GM23338 (cell line): ENCODE measurements at regions not wholly inside any gene's neighbourhood (a gene's known extent, or its start where the extent isn't known, plus 50 kb on each side); places are given as distances from the start of the nearest gene placed in this dataset.

Experiments used
- ATAC-seq: fragments of 200-7000 bp; cut with Tn5 transposase; 3 replicates; pipeline ENCODE4 v1.9.1; 2020
- DNase-seq: peaks from one replicate; pipeline ENCODE4 v3.0.0-alpha.2; 2015; ENCODE audit warnings: low spot score
- H2AFZ ChIP-seq: fragments of 200-600 bp; sonication (generic); 2 replicates; pipeline ENCODE4 v1.8.0; 2016; ENCODE audit warnings: antibody characterized with exemption, mild to moderate bottlenecking, moderate library complexity
- H3F3A ChIP-seq: fragments of 200-600 bp; sonication (generic); replicated peaks from 2 replicates; pipeline ENCODE4 v1.8.0; 2017; ENCODE audit warnings: antibody characterized with exemption, mixed run types, low read depth
- H3K27ac ChIP-seq: fragments of 200-600 bp; sonication (generic); 2 replicates; pipeline ENCODE4 v1.6.1; 2016; ENCODE audit warnings: low read depth
- H3K27me3 ChIP-seq: fragments of 200-600 bp; sonication (generic); 2 replicates; pipeline ENCODE4 v1.8.0; 2016; ENCODE audit warnings: mild to moderate bottlenecking, mixed run types, moderate library complexity; ENCODE audit not compliant: insufficient read depth
- H3K36me3 ChIP-seq: fragments of 200-600 bp; sonication (generic); 2 replicates; pipeline ENCODE4 v1.8.0; 2016; ENCODE audit warnings: mild to moderate bottlenecking; ENCODE audit not compliant: insufficient read depth
- H3K4me1 ChIP-seq: fragments of 200-600 bp; sonication (generic); 2 replicates; pipeline ENCODE4 v1.8.0; 2016; ENCODE audit warnings: mild to moderate bottlenecking, moderate library complexity; ENCODE audit not compliant: insufficient read depth
- H3K4me2 ChIP-seq: fragments of 200-600 bp; sonication (generic); 2 replicates; pipeline ENCODE4 v1.7.1; 2017; ENCODE audit warnings: mixed run types
- H3K4me3 ChIP-seq: fragments of 200-600 bp; sonication (generic); 2 replicates; pipeline ENCODE4 v1.6.1; 2016; ENCODE audit warnings: mixed run types
- H3K79me2 ChIP-seq: fragments of 200-600 bp; sonication (generic); replicated peaks from 2 replicates; pipeline ENCODE4 v1.8.0; 2017; ENCODE audit warnings: mild to moderate bottlenecking; ENCODE audit not compliant: insufficient read depth
- H3K9me2 ChIP-seq: fragments of 200-600 bp; sonication (generic); 2 replicates; pipeline ENCODE4 v1.8.0; 2017; ENCODE audit not compliant: insufficient read depth
- H4K20me1 ChIP-seq: fragments of 200-600 bp; sonication (generic); replicated peaks from 2 replicates; pipeline ENCODE4 v1.8.0; 2017; ENCODE audit warnings: mild to moderate bottlenecking; ENCODE audit not compliant: insufficient read depth
- H3K27ac Mint-ChIP-seq: 2 replicates; pipeline ENCODE4 v1.8.0; 2020; ENCODE audit warnings: inconsistent platforms, mild to moderate bottlenecking, moderate library complexity, mixed read lengths
- H3K27me3 Mint-ChIP-seq: 3 replicates; pipeline ENCODE4 v1.8.0; 2022; ENCODE audit warnings: low read depth, mild to moderate bottlenecking, moderate library complexity, mixed read lengths, inconsistent platforms; ENCODE audit not compliant: insufficient read depth, poor library complexity
- H3K36me3 Mint-ChIP-seq: 3 replicates; pipeline ENCODE4 v1.8.0; 2021; ENCODE audit warnings: low read depth, mild to moderate bottlenecking, inconsistent platforms, moderate library complexity, mixed read lengths
- H3K4me1 Mint-ChIP-seq: 3 replicates; pipeline ENCODE4 v1.8.0; 2020; ENCODE audit warnings: mild to moderate bottlenecking, inconsistent platforms, mixed read lengths
- H3K4me3 Mint-ChIP-seq: 3 replicates; pipeline ENCODE4 v1.8.0; 2021; ENCODE audit warnings: moderate library complexity, mild to moderate bottlenecking, inconsistent platforms, mixed read lengths
- H3K9me3 Mint-ChIP-seq: 3 replicates; pipeline ENCODE4 v1.8.0; 2020; ENCODE audit warnings: moderate library complexity, mild to moderate bottlenecking, inconsistent platforms, mixed read lengths
- CREB1 ChIP-seq: fragments of 250-450 bp; sonication (Bioruptor Pico); IDR thresholded peaks from 2 replicates; pipeline ENCODE4 v1.5.0; 2020; ENCODE audit warnings: low read depth, mild to moderate bottlenecking, moderate library complexity
- CTCF ChIP-seq, 2 experiments: fragments of 200-600 bp in 1 of 2; sonication (generic) in 1 of 2; conservative IDR thresholded peaks; 2 replicates each; pipeline versions ENCODE4 v1.5.1 to v1.6.1; 2016 to 2017; ENCODE audit warnings: antibody characterized with exemption in 2 of 2, low read depth in 2 of 2, mild to moderate bottlenecking in 2 of 2, moderate library complexity in 1 of 2
- EZH2 ChIP-seq: fragments of 200-600 bp; sonication (generic); IDR thresholded peaks from one replicate; pipeline ENCODE4 v1.8.0; 2017; ENCODE audit warnings: antibody characterized with exemption, mild to moderate bottlenecking, low read depth; ENCODE audit not compliant: unreplicated experiment
- EZH2phosphoT487 ChIP-seq: fragments of 200-600 bp; sonication (generic); IDR thresholded peaks from one replicate; pipeline ENCODE4 v1.8.1; 2018; ENCODE audit warnings: antibody characterized with exemption; ENCODE audit not compliant: unreplicated experiment
- JUNB ChIP-seq: IDR thresholded peaks from one replicate; pipeline ENCODE4 v1.6.1; 2016; ENCODE audit warnings: antibody characterized with exemption; ENCODE audit not compliant: unreplicated experiment
- NANOG ChIP-seq: IDR thresholded peaks from 2 replicates; pipeline ENCODE4 v1.6.1; 2016; ENCODE audit warnings: antibody characterized with exemption, borderline replicate concordance
- POLR2AphosphoS5 ChIP-seq: IDR thresholded peaks from 2 replicates; pipeline ENCODE4 v1.6.1; 2016; ENCODE audit warnings: antibody characterized with exemption, low read depth
- STAT1 ChIP-seq: IDR thresholded peaks from one replicate; pipeline ENCODE4 v1.6.1; 2016; ENCODE audit warnings: antibody characterized with exemption; ENCODE audit not compliant: unreplicated experiment
- ZNF114 ChIP-seq: fragments of 250-450 bp; sonication (Bioruptor Pico); IDR thresholded peaks from 2 replicates; pipeline ENCODE4 v1.5.0; 2020; ENCODE audit warnings: mild to moderate bottlenecking, moderate library complexity
- ZNF331 ChIP-seq: fragments of 250-450 bp; sonication (Bioruptor Pico); IDR thresholded peaks from 2 replicates; pipeline ENCODE4 v1.5.0; 2020; ENCODE audit warnings: low read depth, mild to moderate bottlenecking, moderate library complexity
- TF ChIP-seq, protein P1 (sequence below): fragments of 250-450 bp; sonication (Bioruptor Pico); IDR thresholded peaks from 2 replicates; pipeline ENCODE4 v1.5.0; 2020; ENCODE audit warnings: mild to moderate bottlenecking, moderate library complexity
- TF ChIP-seq, protein P2 (sequence below): IDR thresholded peaks from 2 replicates; pipeline ENCODE4 v1.6.1; 2016; ENCODE audit warnings: antibody characterized with exemption
- TF ChIP-seq, protein P3 (sequence below): IDR thresholded peaks from one replicate; pipeline ENCODE4 v1.6.1; 2018; ENCODE audit warnings: antibody characterized with exemption; ENCODE audit not compliant: unreplicated experiment

DNA sequence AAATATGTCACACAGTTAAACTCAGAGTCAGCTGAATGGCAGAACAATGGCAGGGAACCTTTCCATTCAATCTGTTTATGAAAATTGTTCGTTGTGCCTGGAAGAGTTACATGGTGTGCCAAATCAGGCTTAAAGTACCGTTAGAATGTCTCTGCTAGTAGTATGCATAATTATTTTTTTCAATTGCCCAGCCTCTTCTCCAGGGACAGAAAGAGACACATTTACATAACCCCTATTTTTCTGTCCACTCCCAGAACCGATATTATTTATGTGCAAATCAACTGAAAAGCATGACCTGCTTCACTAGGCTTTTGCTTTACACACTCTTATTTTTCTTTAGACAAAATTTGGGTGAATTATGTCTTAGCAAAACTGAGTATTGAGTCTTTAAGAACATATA is 459.1 kb downstream of the EFNA5 start:
- Mint-ChIP-seq H3K27me3 (no peaks in the 10 kb centered on the region), H3K4me3 (no peak overlapping the region), H3K27ac (no peak overlapping the region), H3K4me1 (no peaks in the 10 kb centered on the region), H3K36me3 (no peaks in the 10 kb centered on the region), H3K9me3 (no peaks in the 10 kb centered on the region)
- H3F3A ChIP-seq, result no peaks in the 10 kb centered on the region
- H3K4me3 ChIP-seq, result no peak overlapping the region
- H3K9me2 ChIP-seq, result no peaks in the 10 kb centered on the region
- H3K36me3 ChIP-seq, result no peaks in the 10 kb centered on the region
- no peaks in the 10 kb centered on the region for H3K4me1 ChIP-seq
- no peaks in the 10 kb centered on the region for H4K20me1 ChIP-seq
- H3K27me3 ChIP-seq, result no peaks in the 10 kb centered on the region
- ATAC-seq (no peak), DNase-seq (no peak)
- no peak overlapping the region for H3K27ac ChIP-seq
- H2AFZ ChIP-seq, result no peak overlapping the region
- TF ChIP-seq ZNF114 (no peak), EZH2phosphoT487 (no peak), ZNF331 (CRISPR knock-in tag) (no peak), CREB1 (CRISPR knock-in tag) (no peak), EZH2 (no peak), NANOG (no peak), CTCF (conservative IDR thresholded peaks at IDR 0.05; ENCODE audit: low read depth in 2 of 2) (no peak), STAT1 (no peak), POLR2AphosphoS5 (no peak), JUNB (no peak)
- TF ChIP-seq, protein P1, sequence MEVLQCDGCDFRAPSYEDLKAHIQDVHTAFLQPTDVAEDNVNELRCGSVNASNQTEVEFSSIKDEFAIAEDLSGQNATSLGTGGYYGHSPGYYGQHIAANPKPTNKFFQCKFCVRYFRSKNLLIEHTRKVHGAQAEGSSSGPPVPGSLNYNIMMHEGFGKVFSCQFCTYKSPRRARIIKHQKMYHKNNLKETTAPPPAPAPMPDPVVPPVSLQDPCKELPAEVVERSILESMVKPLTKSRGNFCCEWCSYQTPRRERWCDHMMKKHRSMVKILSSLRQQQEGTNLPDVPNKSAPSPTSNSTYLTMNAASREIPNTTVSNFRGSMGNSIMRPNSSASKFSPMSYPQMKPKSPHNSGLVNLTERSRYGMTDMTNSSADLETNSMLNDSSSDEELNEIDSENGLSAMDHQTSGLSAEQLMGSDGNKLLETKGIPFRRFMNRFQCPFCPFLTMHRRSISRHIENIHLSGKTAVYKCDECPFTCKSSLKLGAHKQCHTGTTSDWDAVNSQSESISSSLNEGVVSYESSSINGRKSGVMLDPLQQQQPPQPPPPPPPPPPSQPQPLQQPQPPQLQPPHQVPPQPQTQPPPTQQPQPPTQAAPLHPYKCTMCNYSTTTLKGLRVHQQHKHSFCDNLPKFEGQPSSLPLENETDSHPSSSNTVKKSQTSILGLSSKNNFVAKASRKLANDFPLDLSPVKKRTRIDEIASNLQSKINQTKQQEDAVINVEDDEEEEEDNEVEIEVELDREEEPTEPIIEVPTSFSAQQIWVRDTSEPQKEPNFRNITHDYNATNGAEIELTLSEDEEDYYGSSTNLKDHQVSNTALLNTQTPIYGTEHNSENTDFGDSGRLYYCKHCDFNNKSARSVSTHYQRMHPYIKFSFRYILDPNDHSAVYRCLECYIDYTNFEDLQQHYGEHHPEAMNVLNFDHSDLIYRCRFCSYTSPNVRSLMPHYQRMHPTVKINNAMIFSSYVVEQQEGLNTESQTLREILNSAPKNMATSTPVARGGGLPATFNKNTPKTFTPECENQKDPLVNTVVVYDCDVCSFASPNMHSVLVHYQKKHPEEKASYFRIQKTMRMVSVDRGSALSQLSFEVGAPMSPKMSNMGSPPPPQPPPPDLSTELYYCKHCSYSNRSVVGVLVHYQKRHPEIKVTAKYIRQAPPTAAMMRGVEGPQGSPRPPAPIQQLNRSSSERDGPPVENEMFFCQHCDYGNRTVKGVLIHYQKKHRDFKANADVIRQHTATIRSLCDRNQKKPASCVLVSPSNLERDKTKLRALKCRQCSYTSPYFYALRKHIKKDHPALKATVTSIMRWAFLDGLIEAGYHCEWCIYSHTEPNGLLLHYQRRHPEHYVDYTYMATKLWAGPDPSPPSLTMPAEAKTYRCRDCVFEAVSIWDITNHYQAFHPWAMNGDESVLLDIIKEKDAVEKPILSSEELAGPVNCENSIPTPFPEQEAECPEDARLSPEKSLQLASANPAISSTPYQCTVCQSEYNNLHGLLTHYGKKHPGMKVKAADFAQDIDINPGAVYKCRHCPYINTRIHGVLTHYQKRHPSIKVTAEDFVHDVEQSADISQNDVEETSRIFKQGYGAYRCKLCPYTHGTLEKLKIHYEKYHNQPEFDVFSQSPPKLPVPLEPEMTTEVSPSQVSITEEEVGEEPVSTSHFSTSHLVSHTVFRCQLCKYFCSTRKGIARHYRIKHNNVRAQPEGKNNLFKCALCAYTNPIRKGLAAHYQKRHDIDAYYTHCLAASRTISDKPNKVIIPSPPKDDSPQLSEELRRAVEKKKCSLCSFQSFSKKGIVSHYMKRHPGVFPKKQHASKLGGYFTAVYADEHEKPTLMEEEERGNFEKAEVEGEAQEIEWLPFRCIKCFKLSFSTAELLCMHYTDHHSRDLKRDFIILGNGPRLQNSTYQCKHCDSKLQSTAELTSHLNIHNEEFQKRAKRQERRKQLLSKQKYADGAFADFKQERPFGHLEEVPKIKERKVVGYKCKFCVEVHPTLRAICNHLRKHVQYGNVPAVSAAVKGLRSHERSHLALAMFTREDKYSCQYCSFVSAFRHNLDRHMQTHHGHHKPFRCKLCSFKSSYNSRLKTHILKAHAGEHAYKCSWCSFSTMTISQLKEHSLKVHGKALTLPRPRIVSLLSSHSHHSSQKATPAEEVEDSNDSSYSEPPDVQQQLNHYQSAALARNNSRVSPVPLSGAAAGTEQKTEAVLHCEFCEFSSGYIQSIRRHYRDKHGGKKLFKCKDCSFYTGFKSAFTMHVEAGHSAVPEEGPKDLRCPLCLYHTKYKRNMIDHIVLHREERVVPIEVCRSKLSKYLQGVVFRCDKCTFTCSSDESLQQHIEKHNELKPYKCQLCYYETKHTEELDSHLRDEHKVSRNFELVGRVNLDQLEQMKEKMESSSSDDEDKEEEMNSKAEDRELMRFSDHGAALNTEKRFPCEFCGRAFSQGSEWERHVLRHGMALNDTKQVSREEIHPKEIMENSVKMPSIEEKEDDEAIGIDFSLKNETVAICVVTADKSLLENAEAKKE, result no peak
- TF ChIP-seq, protein P2, sequence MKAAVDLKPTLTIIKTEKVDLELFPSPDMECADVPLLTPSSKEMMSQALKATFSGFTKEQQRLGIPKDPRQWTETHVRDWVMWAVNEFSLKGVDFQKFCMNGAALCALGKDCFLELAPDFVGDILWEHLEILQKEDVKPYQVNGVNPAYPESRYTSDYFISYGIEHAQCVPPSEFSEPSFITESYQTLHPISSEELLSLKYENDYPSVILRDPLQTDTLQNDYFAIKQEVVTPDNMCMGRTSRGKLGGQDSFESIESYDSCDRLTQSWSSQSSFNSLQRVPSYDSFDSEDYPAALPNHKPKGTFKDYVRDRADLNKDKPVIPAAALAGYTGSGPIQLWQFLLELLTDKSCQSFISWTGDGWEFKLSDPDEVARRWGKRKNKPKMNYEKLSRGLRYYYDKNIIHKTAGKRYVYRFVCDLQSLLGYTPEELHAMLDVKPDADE, result no peak
- TF ChIP-seq, protein P3, sequence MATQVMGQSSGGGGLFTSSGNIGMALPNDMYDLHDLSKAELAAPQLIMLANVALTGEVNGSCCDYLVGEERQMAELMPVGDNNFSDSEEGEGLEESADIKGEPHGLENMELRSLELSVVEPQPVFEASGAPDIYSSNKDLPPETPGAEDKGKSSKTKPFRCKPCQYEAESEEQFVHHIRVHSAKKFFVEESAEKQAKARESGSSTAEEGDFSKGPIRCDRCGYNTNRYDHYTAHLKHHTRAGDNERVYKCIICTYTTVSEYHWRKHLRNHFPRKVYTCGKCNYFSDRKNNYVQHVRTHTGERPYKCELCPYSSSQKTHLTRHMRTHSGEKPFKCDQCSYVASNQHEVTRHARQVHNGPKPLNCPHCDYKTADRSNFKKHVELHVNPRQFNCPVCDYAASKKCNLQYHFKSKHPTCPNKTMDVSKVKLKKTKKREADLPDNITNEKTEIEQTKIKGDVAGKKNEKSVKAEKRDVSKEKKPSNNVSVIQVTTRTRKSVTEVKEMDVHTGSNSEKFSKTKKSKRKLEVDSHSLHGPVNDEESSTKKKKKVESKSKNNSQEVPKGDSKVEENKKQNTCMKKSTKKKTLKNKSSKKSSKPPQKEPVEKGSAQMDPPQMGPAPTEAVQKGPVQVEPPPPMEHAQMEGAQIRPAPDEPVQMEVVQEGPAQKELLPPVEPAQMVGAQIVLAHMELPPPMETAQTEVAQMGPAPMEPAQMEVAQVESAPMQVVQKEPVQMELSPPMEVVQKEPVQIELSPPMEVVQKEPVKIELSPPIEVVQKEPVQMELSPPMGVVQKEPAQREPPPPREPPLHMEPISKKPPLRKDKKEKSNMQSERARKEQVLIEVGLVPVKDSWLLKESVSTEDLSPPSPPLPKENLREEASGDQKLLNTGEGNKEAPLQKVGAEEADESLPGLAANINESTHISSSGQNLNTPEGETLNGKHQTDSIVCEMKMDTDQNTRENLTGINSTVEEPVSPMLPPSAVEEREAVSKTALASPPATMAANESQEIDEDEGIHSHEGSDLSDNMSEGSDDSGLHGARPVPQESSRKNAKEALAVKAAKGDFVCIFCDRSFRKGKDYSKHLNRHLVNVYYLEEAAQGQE, result no peak
- H3K79me2 ChIP-seq, result no peaks in the 10 kb centered on the region
- no peak overlapping the region for H3K4me2 ChIP-seq
